ENCODE measurements at regions not wholly inside any gene's neighbourhood (a gene's known extent, or its start where the extent isn't known, plus 50 kb on each side); places are given as distances from the start of the nearest gene placed in this dataset.

DNA sequence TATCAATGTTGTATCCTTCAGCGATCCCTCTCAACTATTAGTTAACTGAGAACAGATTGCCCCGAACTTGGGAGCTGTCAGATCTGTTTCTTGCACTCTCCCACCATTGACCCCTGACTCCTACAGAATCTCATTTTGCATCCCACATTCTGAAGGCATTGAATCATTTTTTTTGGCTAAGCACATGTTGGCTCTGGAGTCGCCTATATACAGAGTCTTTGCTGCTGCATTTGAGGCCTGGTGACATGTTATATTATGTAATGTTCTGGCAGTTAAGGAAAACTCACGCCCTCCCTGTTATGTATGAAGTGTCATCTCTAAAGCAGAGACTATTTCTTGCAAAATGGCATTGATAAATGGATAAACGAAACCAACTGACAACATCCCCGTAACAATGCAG, 159.2 kb upstream of the ITGB1 start:
- TF ChIP-seq, protein P1, sequence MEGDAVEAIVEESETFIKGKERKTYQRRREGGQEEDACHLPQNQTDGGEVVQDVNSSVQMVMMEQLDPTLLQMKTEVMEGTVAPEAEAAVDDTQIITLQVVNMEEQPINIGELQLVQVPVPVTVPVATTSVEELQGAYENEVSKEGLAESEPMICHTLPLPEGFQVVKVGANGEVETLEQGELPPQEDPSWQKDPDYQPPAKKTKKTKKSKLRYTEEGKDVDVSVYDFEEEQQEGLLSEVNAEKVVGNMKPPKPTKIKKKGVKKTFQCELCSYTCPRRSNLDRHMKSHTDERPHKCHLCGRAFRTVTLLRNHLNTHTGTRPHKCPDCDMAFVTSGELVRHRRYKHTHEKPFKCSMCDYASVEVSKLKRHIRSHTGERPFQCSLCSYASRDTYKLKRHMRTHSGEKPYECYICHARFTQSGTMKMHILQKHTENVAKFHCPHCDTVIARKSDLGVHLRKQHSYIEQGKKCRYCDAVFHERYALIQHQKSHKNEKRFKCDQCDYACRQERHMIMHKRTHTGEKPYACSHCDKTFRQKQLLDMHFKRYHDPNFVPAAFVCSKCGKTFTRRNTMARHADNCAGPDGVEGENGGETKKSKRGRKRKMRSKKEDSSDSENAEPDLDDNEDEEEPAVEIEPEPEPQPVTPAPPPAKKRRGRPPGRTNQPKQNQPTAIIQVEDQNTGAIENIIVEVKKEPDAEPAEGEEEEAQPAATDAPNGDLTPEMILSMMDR (IDR thresholded peaks at IDR 0.05; ENCODE audit: low read depth, low read length): no peak
- no peak for TF ChIP-seq EZH2phosphoT487 (IDR thresholded peaks at IDR 0.05; ENCODE audit: low read depth)
